Cardiac fibroblast (primary cell): ENCODE measurements at regions not wholly inside any gene's neighbourhood (a gene's known extent, or its start where the extent isn't known, plus 50 kb on each side); places are given as distances from the start of the nearest gene placed in this dataset.

Experiments used
- DNase-seq, 2 donors: peaks; one replicate each; pipeline versions ENCODE4 v3.0.0 to v3.0.0-alpha.2; 2010; ENCODE audit warnings: low read depth in 2 of 2
- H3K4me3 ChIP-seq, 2 donors: replicated peaks in 1 of 2; 1 replicate in 1 of 2; 2 replicates in 1 of 2; pipeline ENCODE4 v1.5.1; 2011; ENCODE audit warnings: low read depth in 2 of 2, low read length in 2 of 2, mild to moderate bottlenecking in 2 of 2, moderate library complexity in 1 of 2
- TF ChIP-seq, protein P1 (sequence below): IDR thresholded peaks from one replicate; pipeline ENCODE4 v1.5.1; 2011; ENCODE audit warnings: low read depth, mild to moderate bottlenecking, low read length, inconsistent platforms

DNA sequence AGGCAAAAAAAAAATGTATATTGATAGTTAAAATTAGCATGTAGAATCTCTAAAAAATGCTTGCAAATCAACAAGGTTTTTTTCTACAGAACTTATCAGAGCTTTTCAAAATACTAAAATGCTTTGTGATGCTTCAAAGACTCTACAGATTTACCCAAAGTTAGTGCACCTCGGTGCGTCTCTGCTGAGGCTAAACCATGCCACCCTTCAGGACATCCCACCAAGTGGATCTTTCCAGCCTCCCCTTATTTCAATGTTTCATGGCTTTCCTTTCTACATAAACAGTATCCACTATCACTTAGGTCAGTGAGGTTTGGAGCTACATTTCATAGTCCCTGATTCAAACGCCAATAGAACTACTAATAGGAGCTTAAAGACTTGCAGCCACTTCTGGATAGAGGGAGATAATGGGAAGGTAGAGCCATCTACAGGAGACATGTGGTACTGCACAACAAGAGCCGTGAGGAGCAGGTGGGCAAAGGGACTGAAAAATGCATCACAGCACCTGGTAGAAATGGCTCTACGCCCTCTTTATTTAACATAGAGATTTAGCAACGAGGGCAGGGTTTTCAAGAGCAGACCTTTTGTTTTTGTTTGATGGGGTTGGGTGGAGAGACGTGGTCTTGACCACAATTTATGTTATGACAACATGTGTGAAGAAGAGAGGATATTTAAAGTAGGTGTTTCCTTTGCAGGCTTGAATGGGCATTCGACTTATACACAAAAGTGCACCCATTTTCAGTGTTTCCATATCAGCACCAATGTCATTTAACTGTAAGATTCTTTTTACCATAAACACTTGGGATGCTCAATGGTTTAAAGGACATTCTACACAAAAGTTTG, 56.1 kb upstream of the SLC35G4 start:
- TF ChIP-seq, protein P1, sequence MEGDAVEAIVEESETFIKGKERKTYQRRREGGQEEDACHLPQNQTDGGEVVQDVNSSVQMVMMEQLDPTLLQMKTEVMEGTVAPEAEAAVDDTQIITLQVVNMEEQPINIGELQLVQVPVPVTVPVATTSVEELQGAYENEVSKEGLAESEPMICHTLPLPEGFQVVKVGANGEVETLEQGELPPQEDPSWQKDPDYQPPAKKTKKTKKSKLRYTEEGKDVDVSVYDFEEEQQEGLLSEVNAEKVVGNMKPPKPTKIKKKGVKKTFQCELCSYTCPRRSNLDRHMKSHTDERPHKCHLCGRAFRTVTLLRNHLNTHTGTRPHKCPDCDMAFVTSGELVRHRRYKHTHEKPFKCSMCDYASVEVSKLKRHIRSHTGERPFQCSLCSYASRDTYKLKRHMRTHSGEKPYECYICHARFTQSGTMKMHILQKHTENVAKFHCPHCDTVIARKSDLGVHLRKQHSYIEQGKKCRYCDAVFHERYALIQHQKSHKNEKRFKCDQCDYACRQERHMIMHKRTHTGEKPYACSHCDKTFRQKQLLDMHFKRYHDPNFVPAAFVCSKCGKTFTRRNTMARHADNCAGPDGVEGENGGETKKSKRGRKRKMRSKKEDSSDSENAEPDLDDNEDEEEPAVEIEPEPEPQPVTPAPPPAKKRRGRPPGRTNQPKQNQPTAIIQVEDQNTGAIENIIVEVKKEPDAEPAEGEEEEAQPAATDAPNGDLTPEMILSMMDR, result peak; percentile 91
- DNase-seq, result peak; percentile 66 to 68
- no peak overlapping the region for H3K4me3 ChIP-seq

DNA sequence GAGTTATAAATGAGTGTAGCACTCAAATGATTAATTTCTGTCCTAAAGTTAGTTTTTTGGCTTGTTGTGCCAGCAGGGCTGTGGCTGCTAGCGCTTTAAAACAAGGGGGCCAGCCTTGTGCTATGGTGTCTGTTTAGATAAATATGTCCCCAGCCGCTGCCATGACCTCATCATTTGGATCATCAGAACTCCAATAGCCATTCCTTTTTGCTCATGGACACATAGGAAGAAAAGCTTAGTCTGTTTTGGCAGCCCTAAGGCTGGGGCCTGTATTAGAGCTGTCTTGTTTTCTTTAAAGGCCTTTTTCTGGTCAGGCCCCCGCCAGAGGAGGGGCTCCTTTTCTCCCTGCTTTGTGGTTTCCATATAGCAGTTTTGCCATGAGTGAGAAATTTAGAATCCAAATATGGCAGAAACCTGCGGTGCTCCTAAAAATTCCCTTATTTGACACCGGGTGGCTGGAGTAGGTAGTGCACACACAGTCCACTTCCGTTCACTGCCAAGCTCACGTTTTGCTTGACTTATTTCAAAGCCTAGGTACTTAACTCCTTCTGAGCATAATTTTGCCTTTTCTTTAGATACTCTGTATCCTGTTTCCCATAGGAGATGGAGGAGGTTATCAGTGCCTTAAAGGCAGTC, 60.4 kb upstream of the SLC35G4 start:
- DNase-seq, result no peak
- TF ChIP-seq, protein P1, result no peak
- H3K4me3 ChIP-seq, result no peak overlapping the region

DNA sequence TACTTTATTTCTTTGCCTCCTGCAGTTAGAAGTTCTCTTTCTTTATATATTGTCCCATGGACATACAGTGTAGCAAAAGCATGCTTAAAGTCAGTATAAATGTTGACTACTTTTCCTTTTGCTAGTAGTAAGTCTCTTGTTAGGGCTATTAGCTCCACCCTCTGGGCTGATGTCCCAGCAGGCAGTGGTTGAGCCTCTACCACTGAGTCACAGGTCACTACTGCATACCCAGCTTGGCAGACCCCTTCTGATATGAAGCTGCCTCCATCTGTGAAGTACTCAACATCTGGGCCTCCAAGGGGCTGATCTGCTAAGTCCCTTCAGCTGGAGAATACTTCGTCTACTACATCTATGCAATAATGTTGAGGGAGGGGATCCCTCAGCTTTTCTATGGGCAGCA, 61.0 kb upstream of the SLC35G4 start:
- H3K4me3 ChIP-seq, result no peak overlapping the region
- TF ChIP-seq, protein P1, result no peak
- peak in 1 of 2 donors; percentile 4 for DNase-seq

DNA sequence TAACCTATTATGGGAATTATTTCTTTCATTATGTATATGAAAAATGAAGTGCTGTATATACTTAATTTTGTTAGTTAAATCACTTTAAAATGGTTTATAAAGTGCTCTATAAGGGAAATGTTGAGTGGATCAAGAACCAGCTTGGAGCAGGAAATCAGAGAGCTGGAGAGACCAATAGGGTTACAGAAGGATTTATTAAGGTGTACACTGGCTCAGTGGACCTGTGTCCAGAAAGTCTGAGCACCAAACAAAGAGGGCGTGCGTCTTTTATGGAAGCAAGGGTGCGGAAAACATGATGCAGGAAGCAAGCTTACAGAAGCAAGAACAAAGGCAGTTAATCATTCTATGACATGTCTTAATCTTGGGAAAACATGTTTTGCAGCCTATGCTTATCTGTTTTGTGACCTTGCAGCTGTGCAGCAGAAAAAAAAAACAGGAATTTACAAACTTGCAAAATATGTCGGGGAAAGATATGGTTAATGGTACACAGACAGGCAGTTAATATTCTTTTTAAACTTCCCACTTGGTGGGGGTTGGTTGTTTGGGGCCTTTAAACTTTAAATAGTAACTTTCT, 65.2 kb upstream of the SLC35G4 start:
- DNase-seq, result no peak
- TF ChIP-seq, protein P1, result no peak
- H3K4me3 ChIP-seq, result no peak overlapping the region

DNA sequence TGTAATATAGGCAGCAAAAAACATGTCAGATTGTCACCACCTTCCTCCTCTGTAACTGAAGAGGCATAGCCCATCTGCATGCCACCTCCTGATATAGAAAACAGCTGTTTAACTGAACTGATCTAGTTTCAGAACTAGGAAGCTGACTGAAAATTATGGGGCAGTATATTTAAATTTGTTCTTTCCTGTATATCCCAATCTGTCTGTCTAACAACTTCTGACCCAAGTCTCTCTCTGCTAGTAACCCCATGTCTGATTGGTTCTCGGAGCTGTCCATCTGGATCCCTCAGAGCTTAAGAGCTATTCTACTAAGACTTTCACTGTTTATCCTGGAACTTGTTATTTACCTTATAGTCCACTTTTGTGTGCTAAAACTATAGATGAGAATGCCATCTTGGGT, 68.2 kb upstream of the SLC35G4 start:
- TF ChIP-seq, protein P1, result no peak
- no peak for DNase-seq
- H3K4me3 ChIP-seq, result no peak overlapping the region

DNA sequence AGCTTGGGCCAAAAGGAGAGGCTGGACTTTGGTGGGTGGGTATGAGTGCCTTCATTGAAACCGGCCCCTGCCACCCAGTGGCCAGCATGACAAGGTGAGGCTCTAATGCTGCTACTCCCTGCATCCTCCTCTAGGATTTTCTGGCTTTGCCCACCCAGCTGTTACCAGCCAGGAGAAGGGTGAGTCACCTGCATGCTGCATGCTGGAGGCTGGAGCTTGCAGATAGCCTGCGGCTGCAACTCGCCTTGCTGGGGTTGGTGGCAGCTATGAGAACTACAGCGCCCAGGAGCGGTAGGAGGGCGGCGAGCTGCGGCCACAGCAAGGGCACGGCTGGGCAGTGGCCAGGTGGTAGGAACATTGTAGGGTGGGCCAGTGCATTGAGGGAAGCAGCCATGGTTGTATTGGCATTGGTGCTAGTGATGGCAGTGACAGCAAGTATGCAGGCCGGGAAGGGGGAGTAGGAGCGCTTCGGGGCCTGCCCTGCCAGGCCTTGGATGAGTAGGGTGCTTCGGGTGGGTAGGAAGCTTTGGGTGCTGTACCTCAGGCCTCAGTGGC, 75.4 kb upstream of the SLC35G4 start:
- TF ChIP-seq, protein P1, result no peak
- no peak overlapping the region for H3K4me3 ChIP-seq
- DNase-seq, result no peak
